SU-DHL-6 (cell line): ENCODE measurements at regions not wholly inside any gene's neighbourhood (a gene's known extent, or its start where the extent isn't known, plus 50 kb on each side); places are given as distances from the start of the nearest gene placed in this dataset.

Source experiments
- EZH2phosphoT487 ChIP-seq: fragments of 200-600 bp; sonication (generic), shearing (Covaris generic); conservative IDR thresholded peaks from 2 replicates; pipeline ENCODE4 v1.6.1; 2018; ENCODE audit warnings: mild to moderate bottlenecking, antibody characterized with exemption, low read length, moderate library complexity, mixed read lengths
- TF ChIP-seq, protein P1 (sequence below): fragments of 200-600 bp; sonication (generic); IDR thresholded peaks from one replicate; pipeline ENCODE4 v1.5.1; 2017; ENCODE audit warnings: antibody characterized with exemption, mild to moderate bottlenecking, low read length, moderate library complexity; ENCODE audit not compliant: insufficient read depth, poor library complexity, severe bottlenecking

DNA sequence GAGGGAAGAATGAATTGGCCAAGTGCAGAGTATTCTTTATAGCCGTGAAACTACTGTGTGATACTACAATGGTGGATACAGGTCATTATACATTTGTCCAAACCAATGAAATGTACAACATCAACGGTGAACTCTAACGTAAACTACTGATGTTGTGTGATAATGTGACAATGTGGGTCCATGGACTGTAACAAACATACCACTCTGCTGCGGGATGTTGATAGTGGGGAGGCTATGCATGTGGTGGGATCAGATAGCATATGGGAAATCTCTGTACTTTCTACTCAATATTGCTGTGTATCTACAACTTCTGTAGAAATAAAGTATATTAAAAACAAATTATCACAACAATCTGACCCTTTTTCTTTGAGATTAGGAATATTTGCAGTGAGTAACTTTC lies 101.1 kb downstream of the TEX13C start:
- TF ChIP-seq, protein P1, sequence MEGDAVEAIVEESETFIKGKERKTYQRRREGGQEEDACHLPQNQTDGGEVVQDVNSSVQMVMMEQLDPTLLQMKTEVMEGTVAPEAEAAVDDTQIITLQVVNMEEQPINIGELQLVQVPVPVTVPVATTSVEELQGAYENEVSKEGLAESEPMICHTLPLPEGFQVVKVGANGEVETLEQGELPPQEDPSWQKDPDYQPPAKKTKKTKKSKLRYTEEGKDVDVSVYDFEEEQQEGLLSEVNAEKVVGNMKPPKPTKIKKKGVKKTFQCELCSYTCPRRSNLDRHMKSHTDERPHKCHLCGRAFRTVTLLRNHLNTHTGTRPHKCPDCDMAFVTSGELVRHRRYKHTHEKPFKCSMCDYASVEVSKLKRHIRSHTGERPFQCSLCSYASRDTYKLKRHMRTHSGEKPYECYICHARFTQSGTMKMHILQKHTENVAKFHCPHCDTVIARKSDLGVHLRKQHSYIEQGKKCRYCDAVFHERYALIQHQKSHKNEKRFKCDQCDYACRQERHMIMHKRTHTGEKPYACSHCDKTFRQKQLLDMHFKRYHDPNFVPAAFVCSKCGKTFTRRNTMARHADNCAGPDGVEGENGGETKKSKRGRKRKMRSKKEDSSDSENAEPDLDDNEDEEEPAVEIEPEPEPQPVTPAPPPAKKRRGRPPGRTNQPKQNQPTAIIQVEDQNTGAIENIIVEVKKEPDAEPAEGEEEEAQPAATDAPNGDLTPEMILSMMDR = no peak
- TF ChIP-seq EZH2phosphoT487 = no peak
